Stomach (tissue), 4 donors: ENCODE measurements at regions not wholly inside any gene's neighbourhood (a gene's known extent, or its start where the extent isn't known, plus 50 kb on each side); places are given as distances from the start of the nearest gene placed in this dataset.

Source experiments
- EP300 ChIP-seq: sonication (generic); formaldehyde crosslinking; IDR thresholded peaks from one replicate; pipeline ENCODE4 v1.6.1; 2017; ENCODE audit warnings: antibody characterized with exemption
- POLR2A ChIP-seq, 4 donors: fragments of 450-650 bp; IDR thresholded peaks; one replicate each; pipeline ENCODE4 v1.6.1; 2016; ENCODE audit warnings: antibody characterized with exemption in 4 of 4, control low read depth in 2 of 4, mild to moderate bottlenecking in 1 of 4, moderate library complexity in 1 of 4
- POLR2AphosphoS5 ChIP-seq, 3 donors: sonication (generic); formaldehyde crosslinking; IDR thresholded peaks; one replicate each; pipeline ENCODE4 v1.6.1; 2016; ENCODE audit warnings: antibody characterized with exemption in 3 of 3
- TF ChIP-seq, protein P1 (sequence below), 7 experiments: fragments of 450-650 bp in 4 of 7; fragments of 200-600 bp in 3 of 7; sonication (generic) in 3 of 7; IDR thresholded peaks; one replicate each; pipeline ENCODE4 v1.5.1; 2016 to 2019; ENCODE audit warnings: antibody characterized with exemption in 7 of 7, control low read depth in 2 of 7, mild to moderate bottlenecking in 1 of 7

DNA sequence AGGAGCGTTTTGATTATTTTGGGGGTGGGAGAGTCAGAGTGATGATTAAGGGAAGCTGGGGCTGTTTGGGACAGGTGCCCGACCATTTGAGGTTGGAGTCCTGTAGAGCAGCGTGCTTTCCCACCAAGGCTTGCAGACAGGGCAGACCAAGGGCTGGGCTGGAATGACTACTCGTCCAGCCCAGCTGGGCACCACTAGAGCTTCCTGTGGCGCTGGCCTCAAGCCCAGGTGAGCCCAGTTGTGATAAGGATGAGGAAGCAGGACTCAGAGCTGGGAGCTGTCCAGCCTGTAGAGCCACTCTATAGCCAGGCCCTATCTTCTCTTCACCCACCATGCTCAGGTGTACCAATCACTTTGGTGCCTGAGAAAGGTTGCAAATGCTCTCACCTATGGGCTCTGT lies 75.8 kb upstream of the ACAN start:
- TF ChIP-seq, protein P1, sequence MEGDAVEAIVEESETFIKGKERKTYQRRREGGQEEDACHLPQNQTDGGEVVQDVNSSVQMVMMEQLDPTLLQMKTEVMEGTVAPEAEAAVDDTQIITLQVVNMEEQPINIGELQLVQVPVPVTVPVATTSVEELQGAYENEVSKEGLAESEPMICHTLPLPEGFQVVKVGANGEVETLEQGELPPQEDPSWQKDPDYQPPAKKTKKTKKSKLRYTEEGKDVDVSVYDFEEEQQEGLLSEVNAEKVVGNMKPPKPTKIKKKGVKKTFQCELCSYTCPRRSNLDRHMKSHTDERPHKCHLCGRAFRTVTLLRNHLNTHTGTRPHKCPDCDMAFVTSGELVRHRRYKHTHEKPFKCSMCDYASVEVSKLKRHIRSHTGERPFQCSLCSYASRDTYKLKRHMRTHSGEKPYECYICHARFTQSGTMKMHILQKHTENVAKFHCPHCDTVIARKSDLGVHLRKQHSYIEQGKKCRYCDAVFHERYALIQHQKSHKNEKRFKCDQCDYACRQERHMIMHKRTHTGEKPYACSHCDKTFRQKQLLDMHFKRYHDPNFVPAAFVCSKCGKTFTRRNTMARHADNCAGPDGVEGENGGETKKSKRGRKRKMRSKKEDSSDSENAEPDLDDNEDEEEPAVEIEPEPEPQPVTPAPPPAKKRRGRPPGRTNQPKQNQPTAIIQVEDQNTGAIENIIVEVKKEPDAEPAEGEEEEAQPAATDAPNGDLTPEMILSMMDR (IDR thresholded peaks at IDR 0.05): no peak
- no peak for TF ChIP-seq POLR2AphosphoS5 (IDR thresholded peaks at IDR 0.05)
- no peak for TF ChIP-seq POLR2A (IDR thresholded peaks at IDR 0.05)
- no peak for TF ChIP-seq EP300
